Spleen (tissue), 7 donors: ENCODE measurements at regions not wholly inside any gene's neighbourhood (a gene's known extent, or its start where the extent isn't known, plus 50 kb on each side); places are given as distances from the start of the nearest gene placed in this dataset.

Source experiments
- POLR2AphosphoS5 ChIP-seq, 3 donors: sonication (generic); formaldehyde crosslinking; IDR thresholded peaks; one replicate each; pipeline ENCODE4 v1.5.1; 2017; ENCODE audit warnings: antibody characterized with exemption in 3 of 3
- TF ChIP-seq, protein P1 (sequence below), 11 experiments: fragments of 200-600 bp in 7 of 11; fragments of 450-650 bp in 4 of 11; sonication (generic) in 4 of 11; IDR thresholded peaks in 8 of 11; conservative IDR thresholded peaks in 3 of 11; 1 replicate in 7 of 11; 2 replicates in 4 of 11; pipeline versions ENCODE4 v1.4.0 to v1.8.0; 2016 to 2021; ENCODE audit warnings: antibody characterized with exemption in 11 of 11, inconsistent platforms in 4 of 11, mild to moderate bottlenecking in 1 of 11
- donor health status: DM: no; HTN: no; CAD: no; lungs with moderate emphysema.
- donor health status: DM: no; HTN: no; CAD: no.
- donor health status: DM: no; HTN: no; CAD: no.

DNA sequence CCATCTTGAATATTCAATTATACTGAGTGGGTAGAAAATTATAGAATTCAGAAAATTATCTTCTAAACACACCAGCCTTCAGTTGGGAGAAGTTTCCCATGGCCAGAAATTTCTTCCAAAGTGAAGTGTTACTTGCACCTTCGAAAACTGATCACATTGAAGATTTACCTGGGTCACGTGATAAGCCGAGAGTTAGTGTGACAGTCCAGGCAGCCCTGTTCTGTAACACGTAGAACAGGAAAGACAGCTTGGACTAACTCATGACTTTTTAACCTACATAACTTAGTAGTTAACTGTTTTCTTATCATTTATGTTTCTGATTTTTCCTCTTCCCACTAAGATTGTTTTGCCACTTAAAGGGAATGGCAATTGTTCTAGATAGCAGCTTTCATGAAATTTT, 118.3 kb upstream of the MTHFD1L start:
- TF ChIP-seq, protein P1, sequence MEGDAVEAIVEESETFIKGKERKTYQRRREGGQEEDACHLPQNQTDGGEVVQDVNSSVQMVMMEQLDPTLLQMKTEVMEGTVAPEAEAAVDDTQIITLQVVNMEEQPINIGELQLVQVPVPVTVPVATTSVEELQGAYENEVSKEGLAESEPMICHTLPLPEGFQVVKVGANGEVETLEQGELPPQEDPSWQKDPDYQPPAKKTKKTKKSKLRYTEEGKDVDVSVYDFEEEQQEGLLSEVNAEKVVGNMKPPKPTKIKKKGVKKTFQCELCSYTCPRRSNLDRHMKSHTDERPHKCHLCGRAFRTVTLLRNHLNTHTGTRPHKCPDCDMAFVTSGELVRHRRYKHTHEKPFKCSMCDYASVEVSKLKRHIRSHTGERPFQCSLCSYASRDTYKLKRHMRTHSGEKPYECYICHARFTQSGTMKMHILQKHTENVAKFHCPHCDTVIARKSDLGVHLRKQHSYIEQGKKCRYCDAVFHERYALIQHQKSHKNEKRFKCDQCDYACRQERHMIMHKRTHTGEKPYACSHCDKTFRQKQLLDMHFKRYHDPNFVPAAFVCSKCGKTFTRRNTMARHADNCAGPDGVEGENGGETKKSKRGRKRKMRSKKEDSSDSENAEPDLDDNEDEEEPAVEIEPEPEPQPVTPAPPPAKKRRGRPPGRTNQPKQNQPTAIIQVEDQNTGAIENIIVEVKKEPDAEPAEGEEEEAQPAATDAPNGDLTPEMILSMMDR (IDR thresholded peaks at IDR 0.05 in 8 of 11, conservative IDR thresholded peaks at IDR 0.05 in 3 of 11) = no peak
- no peak for TF ChIP-seq POLR2AphosphoS5 (IDR thresholded peaks at IDR 0.05)
